ENCODE measurements at regions not wholly inside any gene's neighbourhood (a gene's known extent, or its start where the extent isn't known, plus 50 kb on each side); places are given as distances from the start of the nearest gene placed in this dataset.
"Not testable (repeated sequence)": the region's sequence is repeated elsewhere in the genome, so short reads cannot be mapped to it uniquely, and the experiment has no call there.

- Histone ChIP-seq H3K4me1 (no peaks in the 10 kb centered on the region), H3K27me3 (peaks cover 3% of the 10 kb centered on the region), H3K36me3 (no peaks in the 10 kb centered on the region), H3K27ac (no peak overlapping the region), H3K4me3 (no peak overlapping the region), H3K9me3 (no peaks in the 10 kb centered on the region)
- 72 to 89% methylated on average over 3 to 4 of the region's 4 CpGs for WGBS, 2 donors (ENCODE audit: low coverage in 1 of 2)
- DNase-seq = no peak
- no peak for TF ChIP-seq CTCF (IDR thresholded peaks at IDR 0.05)
- no peak for TF ChIP-seq EP300 (IDR thresholded peaks at IDR 0.05; ENCODE audit: low read depth)
- no peak for TF ChIP-seq POLR2A (IDR thresholded peaks at IDR 0.05)
- no peak for TF ChIP-seq POLR2AphosphoS5 (IDR thresholded peaks at IDR 0.05)
- in situ Hi-C loops (cut with MboI; ENCODE audit: low pct_ligation_motif_present in 1 of 4, low pct_unique_long_range_greater_than_20kb in 1 of 4, low sequenced_read_pairs in 3 of 4) = no loop called here
- intact Hi-C loops (cut with DNase I; ENCODE audit: low total_unique reads) = no loop called here
Measured at GRCh38 chr14:71800878-71801277, 131.4 kb upstream of the RGS6 start.

- H3K4me1 ChIP-seq = no peaks in the 10 kb centered on the region
- H3K27ac ChIP-seq = no peak overlapping the region
- no peaks in the 10 kb centered on the region for H3K9me3 ChIP-seq
- 79 to 89% methylated on average over 2 to 3 of the region's 3 CpGs for WGBS, 2 donors (ENCODE audit: low coverage in 1 of 2)
- in situ Hi-C loops (cut with MboI; ENCODE audit: low pct_ligation_motif_present in 1 of 4, low pct_unique_long_range_greater_than_20kb in 1 of 4, low sequenced_read_pairs in 3 of 4) (no loop called here), intact Hi-C loops (cut with DNase I; ENCODE audit: low total_unique reads) (no loop called here)
- H3K4me3 ChIP-seq = no peak overlapping the region
- TF ChIP-seq CTCF (IDR thresholded peaks at IDR 0.05) (no peak), EP300 (IDR thresholded peaks at IDR 0.05; ENCODE audit: low read depth) (no peak), POLR2AphosphoS5 (IDR thresholded peaks at IDR 0.05) (no peak), POLR2A (IDR thresholded peaks at IDR 0.05) (no peak)
- DNase-seq = no peak
- peaks cover 3% of the 10 kb centered on the region for H3K27me3 ChIP-seq
- H3K36me3 ChIP-seq = no peaks in the 10 kb centered on the region
Measured at GRCh38 chr14:71803539-71804260, 128.5 kb upstream of the RGS6 start.

GRCh38 chr14:71804992-71805391 is 127.2 kb upstream of the RGS6 start:
- H3K27ac ChIP-seq = no peak overlapping the region
- peaks cover 3% of the 10 kb centered on the region for H3K27me3 ChIP-seq
- intact Hi-C loops (cut with DNase I; ENCODE audit: low total_unique reads) = no loop called here
- 86% methylated on average over 2 of the region's 2 CpGs; no CpG with 5 or more reads in 1 of the 2 donors for WGBS, 2 donors (ENCODE audit: low coverage in 1 of 2)
- no peak overlapping the region for H3K4me3 ChIP-seq
- no peak for DNase-seq
- H3K4me1 ChIP-seq = no peaks in the 10 kb centered on the region
- no peaks in the 10 kb centered on the region for H3K9me3 ChIP-seq
- no peaks in the 10 kb centered on the region for H3K36me3 ChIP-seq
- in situ Hi-C loops (cut with MboI; ENCODE audit: low pct_ligation_motif_present in 1 of 4, low pct_unique_long_range_greater_than_20kb in 1 of 4, low sequenced_read_pairs in 3 of 4) = no loop called here
- TF ChIP-seq POLR2A (IDR thresholded peaks at IDR 0.05) (no peak), POLR2AphosphoS5 (IDR thresholded peaks at IDR 0.05) (no peak), CTCF (IDR thresholded peaks at IDR 0.05) (no peak), EP300 (IDR thresholded peaks at IDR 0.05; ENCODE audit: low read depth) (no peak)

- H3K27ac ChIP-seq; H3K4me1 ChIP-seq; H3K4me3 ChIP-seq; intact Hi-C loops (cut with DNase I; ENCODE audit: low total_unique reads); H3K9me3 ChIP-seq; H3K36me3 ChIP-seq; H3K27me3 ChIP-seq; DNase-seq; in situ Hi-C loops (cut with MboI; ENCODE audit: low pct_ligation_motif_present in 1 of 4, low pct_unique_long_range_greater_than_20kb in 1 of 4, low sequenced_read_pairs in 3 of 4): not testable (repeated sequence)
- WGBS, 2 donors (ENCODE audit: low coverage in 1 of 2) = 51% methylated on average over 4 of the region's 4 CpGs; no CpG with 5 or more reads in 1 of the 2 donors
Measured at GRCh38 chr14:71807049-71807448, 125.2 kb upstream of the RGS6 start.

- H3K36me3 ChIP-seq; H3K4me3 ChIP-seq; in situ Hi-C loops (cut with MboI; ENCODE audit: low pct_ligation_motif_present in 1 of 4, low pct_unique_long_range_greater_than_20kb in 1 of 4, low sequenced_read_pairs in 3 of 4); H3K27ac ChIP-seq; intact Hi-C loops (cut with DNase I; ENCODE audit: low total_unique reads); H3K27me3 ChIP-seq; H3K9me3 ChIP-seq; H3K4me1 ChIP-seq; DNase-seq: not testable (repeated sequence)
- WGBS, 2 donors (ENCODE audit: low coverage in 1 of 2) = 85 to 89% methylated on average over 2 to 4 of the region's 4 CpGs
Measured at GRCh38 chr14:71810800-71811199, 121.4 kb upstream of the RGS6 start.

All from transverse colon (tissue), 4 donors.